HAP-1 (cell line): ENCODE measurements at regions not wholly inside any gene's neighbourhood (a gene's known extent, or its start where the extent isn't known, plus 50 kb on each side); places are given as distances from the start of the nearest gene placed in this dataset.
A peak's percentile ranks its signal among the peaks of the same experiment; 100 is the strongest.

Source experiments
- DNase-seq, 2 experiments: peaks; one replicate each; pipeline ENCODE4 v3.0.0-alpha.2; 2016 to 2020; ENCODE audit warnings: low spot score in 2 of 2
- H3K27me3 ChIP-seq: fragments of 250-450 bp; sonication (Bioruptor Pico); 2 replicates; pipeline ENCODE4 v1.5.1; 2020; ENCODE audit warnings: low read depth, mild to moderate bottlenecking, moderate library complexity
- H3K36me3 ChIP-seq: fragments of 250-450 bp; sonication (Bioruptor Pico); replicated peaks from 2 replicates; pipeline ENCODE4 v1.5.1; 2020; ENCODE audit warnings: mild to moderate bottlenecking
- H3K4me1 ChIP-seq: fragments of 250-450 bp; sonication (Bioruptor Pico); 2 replicates; pipeline ENCODE4 v1.5.1; 2020; ENCODE audit warnings: mild to moderate bottlenecking
- H3K4me3 ChIP-seq: fragments of 250-450 bp; sonication (Bioruptor Pico); 2 replicates; pipeline ENCODE4 v1.5.1; 2020; ENCODE audit warnings: mild to moderate bottlenecking, moderate library complexity
- H3K9me3 ChIP-seq: fragments of 250-450 bp; sonication (Bioruptor Pico); 2 replicates; pipeline ENCODE4 v1.5.1; 2020; ENCODE audit warnings: mild to moderate bottlenecking, moderate library complexity
- in situ Hi-C: fragments of 300-500 bp; cut with MboI; formaldehyde crosslinking; loops from 3 replicates; pipeline ENCODE4 v1.14.3; 2020; ENCODE audit warnings: low sequenced_read_pairs, inconsistent platforms, mixed read lengths

DNA sequence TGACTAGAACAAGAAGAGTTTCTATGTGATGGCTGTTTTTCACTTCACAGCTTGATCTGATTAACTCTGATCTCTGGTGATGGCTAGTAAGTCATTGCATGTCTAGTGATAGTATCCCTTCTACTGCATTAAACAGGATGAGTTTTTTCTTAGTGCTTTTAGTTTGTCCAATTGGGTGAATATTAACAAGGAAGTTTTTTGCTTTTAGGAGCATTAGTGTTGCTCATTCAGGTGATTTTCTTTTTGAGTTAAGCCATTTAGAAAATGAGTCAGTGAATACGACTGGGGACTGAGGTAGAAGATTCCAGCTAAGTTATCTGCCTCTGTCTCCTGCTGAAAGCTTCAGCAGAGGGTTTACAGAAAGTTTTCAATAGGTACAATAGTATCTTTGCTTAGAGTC, 306.7 kb downstream of the PIK3C3 start:
- Histone ChIP-seq H3K9me3 (no peaks in the 10 kb centered on the region), H3K4me3 (no peak overlapping the region), H3K27me3 (no peaks in the 10 kb centered on the region), H3K36me3 (no peaks in the 10 kb centered on the region), H3K4me1 (no peaks in the 10 kb centered on the region)
- DNase-seq: no peak
- in situ Hi-C loops: no loop called here

DNA sequence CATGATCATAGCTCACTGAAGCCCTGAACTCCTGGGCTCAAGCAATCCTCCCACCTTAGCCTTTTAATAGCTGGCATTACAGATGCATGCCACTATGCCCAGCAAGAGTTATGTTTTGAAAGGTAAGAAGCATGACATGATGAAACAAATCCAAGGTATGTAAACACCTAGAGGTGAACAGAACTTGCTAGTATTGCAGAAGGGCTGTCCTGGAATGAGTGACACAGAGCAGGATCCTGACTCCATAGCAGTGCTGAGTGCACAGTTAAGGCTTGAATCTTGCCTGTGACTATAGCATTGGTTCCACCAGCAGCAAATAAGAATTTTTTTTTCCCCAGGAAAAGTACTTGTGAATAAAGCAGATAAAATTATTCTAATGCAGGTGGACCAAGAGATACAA, 309.5 kb downstream of the PIK3C3 start:
- Histone ChIP-seq H3K27me3 (no peaks in the 10 kb centered on the region), H3K4me1 (peaks cover 14% of the 10 kb centered on the region), H3K4me3 (no peak overlapping the region), H3K36me3 (no peaks in the 10 kb centered on the region), H3K9me3 (no peaks in the 10 kb centered on the region)
- DNase-seq: no peak
- in situ Hi-C loops: no loop called here

DNA sequence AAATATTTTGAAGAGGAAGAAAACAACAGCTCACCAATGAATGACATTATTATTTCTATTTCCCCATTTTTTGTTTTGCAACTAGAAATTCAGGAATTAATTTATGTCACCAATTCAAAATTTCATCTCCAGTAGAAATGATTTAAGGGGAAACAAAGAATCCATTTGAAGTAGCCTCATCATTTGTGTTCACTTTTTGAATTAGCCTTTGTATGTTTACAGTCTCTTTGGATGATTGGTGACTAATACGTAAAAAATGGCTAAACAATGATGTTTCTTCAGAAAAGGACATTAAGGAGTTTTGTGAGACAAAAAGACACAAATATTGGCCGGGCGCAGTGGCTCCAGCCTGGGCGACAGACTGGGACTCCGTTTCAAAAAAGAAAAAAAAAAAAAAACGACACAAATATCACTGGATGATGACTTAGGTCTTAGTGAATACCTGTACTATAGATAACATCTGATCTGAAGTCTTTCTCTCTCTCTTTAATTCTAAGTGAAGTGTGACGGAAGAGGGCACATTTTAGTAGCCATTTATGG, 313.2 kb downstream of the PIK3C3 start:
- in situ Hi-C loops: no loop called here
- H3K36me3 ChIP-seq: no peaks in the 10 kb centered on the region
- H3K9me3 ChIP-seq: no peaks in the 10 kb centered on the region
- DNase-seq: peak; percentile 14 to 18
- H3K4me1 ChIP-seq: peaks cover 26% of the 10 kb centered on the region
- H3K4me3 ChIP-seq: no peak overlapping the region
- H3K27me3 ChIP-seq: no peaks in the 10 kb centered on the region

DNA sequence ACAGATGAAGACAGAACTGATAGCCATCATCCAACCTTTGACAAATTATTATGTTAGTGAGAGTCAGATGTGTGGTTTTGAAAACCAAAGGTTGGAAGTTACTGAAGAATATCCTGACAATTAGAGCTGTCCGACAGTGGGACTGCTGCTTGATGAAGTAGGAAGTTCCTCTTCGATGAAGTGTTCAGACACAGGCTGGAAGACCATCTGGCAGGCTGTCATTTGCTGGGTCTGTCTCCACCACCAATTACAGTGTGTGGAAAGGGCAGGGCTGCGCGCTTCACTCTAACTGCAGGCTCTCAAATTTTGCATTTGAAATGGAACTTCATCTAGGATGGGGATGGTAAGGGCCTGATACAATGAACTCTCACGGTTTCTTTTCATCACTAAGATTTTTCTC, 313.8 kb downstream of the PIK3C3 start:
- in situ Hi-C loops: no loop called here

DNA sequence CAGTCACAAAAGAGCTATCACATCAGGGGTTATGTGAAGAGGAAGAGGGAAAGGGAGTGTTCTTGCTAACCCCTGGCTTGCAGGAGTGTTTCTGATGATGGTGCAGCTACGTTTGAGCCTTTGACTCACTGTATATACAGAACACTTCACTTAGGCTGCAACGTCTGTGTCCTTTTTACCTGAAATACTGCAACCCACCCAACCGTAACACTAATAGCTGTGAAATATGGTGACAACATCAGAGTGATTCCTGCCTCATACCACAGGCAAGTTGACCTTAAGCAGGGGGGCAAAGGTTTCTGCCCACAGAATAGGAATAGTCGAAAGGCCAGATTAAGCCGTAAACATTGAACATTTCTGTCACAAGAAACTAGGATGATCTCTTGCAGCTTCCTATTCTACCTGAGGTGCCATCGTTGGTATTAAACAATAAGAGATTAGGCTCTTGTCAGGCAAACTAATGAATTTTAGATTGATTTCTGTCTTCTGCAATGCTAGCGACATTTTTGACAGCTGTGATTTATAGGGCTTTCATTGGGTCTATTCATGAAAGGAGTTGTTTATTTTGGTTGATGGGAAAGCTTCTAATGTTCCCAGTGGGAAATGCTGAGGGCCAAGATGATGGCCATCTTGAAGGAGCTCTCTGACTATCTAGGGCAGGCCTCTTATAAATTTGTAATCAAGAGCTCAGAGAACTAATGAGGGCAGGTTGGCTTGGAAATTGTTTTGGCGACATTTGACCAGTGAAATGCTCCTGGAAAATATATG, 316.8 kb downstream of the PIK3C3 start:
- no peak for DNase-seq
- H3K36me3 ChIP-seq: no peaks in the 10 kb centered on the region
- peaks cover 26% of the 10 kb centered on the region for H3K4me1 ChIP-seq
- H3K27me3 ChIP-seq: no peaks in the 10 kb centered on the region
- H3K9me3 ChIP-seq: no peaks in the 10 kb centered on the region
- H3K4me3 ChIP-seq: no peak overlapping the region
- in situ Hi-C loops: no loop called here

More for the DNA sequence above, 313.8 kb downstream of the PIK3C3 start:
- Histone ChIP-seq H3K27me3 (no peaks in the 10 kb centered on the region), H3K36me3 (no peaks in the 10 kb centered on the region), H3K4me1 (peaks cover 26% of the 10 kb centered on the region), H3K4me3 (no peak overlapping the region), H3K9me3 (no peaks in the 10 kb centered on the region)
- DNase-seq: peak; percentile 34 to 54

DNA sequence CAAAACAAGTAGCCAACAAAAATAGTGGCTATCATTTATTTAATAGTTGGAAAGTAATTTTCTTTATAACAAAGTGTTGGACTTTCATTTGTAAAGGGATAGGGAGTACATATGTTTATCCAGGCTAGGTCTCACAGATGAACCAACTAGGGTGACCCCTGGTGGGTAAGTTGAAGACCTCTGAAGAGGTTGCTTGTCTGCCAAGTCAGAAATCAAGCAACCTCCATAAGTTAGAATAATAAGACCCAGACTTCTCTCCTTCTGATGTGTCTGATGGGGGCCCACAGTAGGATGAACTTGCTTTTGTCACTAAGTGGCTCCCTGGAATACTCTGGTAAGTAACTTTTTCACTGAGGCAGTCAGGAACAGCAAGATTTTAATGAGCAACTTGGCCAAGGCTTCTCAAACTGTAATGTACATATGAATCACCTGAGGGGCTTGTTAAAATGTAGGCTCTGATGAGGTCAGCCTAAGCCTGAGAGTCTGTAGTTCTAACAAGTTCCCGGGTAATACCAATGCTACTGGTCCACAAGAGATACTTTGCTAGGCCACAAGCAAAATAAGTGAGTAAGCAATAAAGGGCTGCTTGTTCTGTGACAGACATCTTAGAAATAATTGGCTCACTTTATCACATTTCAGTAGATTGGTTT, 319.6 kb downstream of the PIK3C3 start:
- Histone ChIP-seq H3K9me3 (no peaks in the 10 kb centered on the region), H3K4me3 (no peak overlapping the region), H3K36me3 (no peaks in the 10 kb centered on the region), H3K27me3 (no peaks in the 10 kb centered on the region), H3K4me1 (peaks cover 12% of the 10 kb centered on the region)
- in situ Hi-C loops: loop anchor here (25.0 kb wide), 1 partner anchor 1288 kb away; no protein-coding TSS in a partner anchor
- DNase-seq: peak; percentile 39 to 45

DNA sequence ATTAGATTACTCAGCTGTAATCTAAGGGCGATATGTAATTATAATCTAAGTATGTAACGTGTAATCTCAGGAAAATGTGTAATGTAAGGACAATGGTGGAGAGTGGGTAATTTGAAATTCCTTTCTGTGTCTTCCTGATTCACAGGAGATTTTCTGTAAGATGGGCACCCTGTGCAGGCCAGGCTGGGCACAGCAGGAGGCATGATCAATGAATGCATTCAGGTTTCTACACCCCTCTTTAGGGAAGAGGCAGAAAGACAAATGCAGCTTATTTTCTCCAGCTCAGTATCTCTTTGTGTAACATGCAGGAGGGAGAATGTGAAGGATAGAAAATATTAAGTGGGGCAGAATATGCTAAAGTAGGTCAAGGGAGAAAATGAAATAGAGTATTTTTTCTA, 320.1 kb downstream of the PIK3C3 start:
- DNase-seq: no peak
- peaks cover 12% of the 10 kb centered on the region for H3K4me1 ChIP-seq
- no peaks in the 10 kb centered on the region for H3K27me3 ChIP-seq
- no peaks in the 10 kb centered on the region for H3K36me3 ChIP-seq
- H3K4me3 ChIP-seq: no peak overlapping the region
- no peaks in the 10 kb centered on the region for H3K9me3 ChIP-seq
- in situ Hi-C loops: loop anchor here (25.0 kb wide), 1 partner anchor 1287 kb away; no protein-coding TSS in a partner anchor

DNA sequence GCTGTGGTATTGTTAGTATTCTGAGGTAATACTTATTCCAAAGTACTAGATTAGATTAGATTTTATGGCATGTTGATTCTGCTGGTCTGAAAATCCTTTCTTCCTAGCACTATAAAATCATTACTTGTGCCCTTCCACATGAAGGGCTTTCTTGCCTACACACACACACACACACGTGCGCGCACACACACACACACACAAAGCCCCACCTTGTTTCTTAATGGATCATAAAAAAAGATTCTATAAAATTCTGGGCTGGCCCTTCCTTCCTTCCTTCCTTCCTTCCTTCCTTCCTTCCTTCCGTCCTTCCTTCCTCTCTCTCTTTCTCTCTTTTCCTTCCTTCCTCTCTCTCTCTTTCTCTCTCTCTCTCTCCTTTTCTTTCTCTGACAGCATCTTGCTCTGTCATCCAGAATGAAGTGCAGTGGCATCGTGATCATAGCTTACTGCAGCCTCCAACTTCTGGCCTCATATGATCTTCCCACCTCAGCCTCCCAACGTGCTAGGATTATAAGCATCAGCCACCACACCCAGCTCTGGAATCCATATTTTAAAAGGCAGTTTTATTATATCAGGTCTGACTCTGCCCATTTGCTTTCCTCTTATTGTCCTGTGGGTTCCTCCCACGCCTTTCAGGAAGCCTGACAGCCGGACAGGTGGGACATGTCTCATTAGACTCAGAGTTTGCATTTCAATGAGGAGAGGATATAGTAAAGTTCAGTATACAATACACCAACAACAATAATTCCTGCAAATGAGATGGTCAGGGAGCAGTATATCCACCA, 321.1 kb downstream of the PIK3C3 start:
- DNase-seq: peak; percentile 16 to 34
- in situ Hi-C loops: loop anchor here (25.0 kb wide), 1 partner anchor 1286 kb away; no protein-coding TSS in a partner anchor
- no peaks in the 10 kb centered on the region for H3K36me3 ChIP-seq

DNA sequence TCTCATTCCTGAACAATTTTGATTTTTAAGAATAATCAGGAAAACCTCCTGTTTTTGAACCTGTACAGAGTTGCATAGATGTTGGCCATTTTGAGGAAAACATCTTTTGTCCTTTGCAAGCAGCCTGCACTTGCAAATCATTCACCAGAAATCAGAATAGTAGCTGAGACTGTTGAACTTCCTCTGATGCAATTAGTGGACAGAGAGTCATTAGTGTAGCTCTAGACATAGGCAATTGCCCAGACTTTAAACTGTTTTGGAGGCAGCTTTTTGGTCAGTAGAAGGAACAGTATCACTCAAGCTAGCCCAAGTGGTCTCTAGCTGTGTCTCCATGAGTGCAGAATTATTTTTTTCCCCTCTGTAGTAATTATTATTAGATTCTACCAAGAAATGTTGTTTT, 326.1 kb downstream of the PIK3C3 start:
- H3K27me3 ChIP-seq: no peaks in the 10 kb centered on the region
- H3K4me3 ChIP-seq: no peak overlapping the region
- H3K9me3 ChIP-seq: no peaks in the 10 kb centered on the region
- H3K36me3 ChIP-seq: no peaks in the 10 kb centered on the region
- no peak for DNase-seq
- H3K4me1 ChIP-seq: no peaks in the 10 kb centered on the region
- in situ Hi-C loops: loop anchor here (25.0 kb wide), 1 partner anchor 1281 kb away; no protein-coding TSS in a partner anchor

More for the DNA sequence above, 321.1 kb downstream of the PIK3C3 start:
- Histone ChIP-seq H3K4me3 (no peak overlapping the region), H3K9me3 (no peaks in the 10 kb centered on the region), H3K4me1 (peaks cover 4% of the 10 kb centered on the region), H3K27me3 (no peaks in the 10 kb centered on the region)

DNA sequence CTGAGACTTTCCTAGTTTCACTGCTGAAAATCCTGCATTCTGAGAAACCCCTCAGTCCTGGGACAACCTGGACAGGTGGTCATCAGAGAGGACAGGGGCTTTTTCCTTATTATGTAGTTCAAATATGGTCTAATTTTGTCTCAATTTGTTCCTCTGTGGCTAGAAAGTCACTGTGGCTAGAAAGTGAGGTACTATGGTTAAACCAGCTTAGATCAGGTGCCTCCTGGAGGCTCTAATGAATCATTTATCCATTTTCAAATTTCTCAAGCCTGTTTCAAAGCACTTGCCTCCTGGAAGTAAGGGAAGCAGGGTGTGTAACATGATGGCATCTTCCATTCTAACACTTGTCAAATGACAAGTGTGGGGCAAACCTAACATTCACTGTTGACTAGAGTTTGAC, 326.8 kb downstream of the PIK3C3 start:
- no peak overlapping the region for H3K4me3 ChIP-seq
- H3K9me3 ChIP-seq: no peaks in the 10 kb centered on the region
- H3K36me3 ChIP-seq: no peaks in the 10 kb centered on the region
- no peaks in the 10 kb centered on the region for H3K27me3 ChIP-seq
- in situ Hi-C loops: loop anchor here (25.0 kb wide), 1 partner anchor 1280 kb away; no protein-coding TSS in a partner anchor
- no peak for DNase-seq
- H3K4me1 ChIP-seq: no peaks in the 10 kb centered on the region

DNA sequence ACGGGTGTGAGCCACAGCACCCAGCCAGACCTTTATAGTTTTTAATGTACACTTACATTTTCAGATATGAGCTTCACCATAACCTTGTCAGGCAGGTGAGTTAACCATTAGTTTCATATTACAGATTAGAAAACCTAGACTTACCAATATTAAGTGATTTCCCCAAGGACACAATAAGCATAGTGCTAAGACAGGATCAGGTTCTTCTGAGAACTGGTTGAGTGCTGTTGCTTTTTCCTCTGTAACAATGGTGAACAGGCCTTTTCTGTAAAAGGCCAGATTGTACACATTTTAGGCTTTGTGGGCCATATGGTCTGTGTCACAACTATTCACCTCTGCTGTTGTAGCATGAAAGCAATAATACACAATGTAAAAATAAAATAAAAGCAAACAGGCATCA, 332.0 kb downstream of the PIK3C3 start:
- no peaks in the 10 kb centered on the region for H3K27me3 ChIP-seq
- no peak overlapping the region for H3K4me3 ChIP-seq
- DNase-seq: no peak
- peaks cover 9% of the 10 kb centered on the region for H3K4me1 ChIP-seq
- H3K36me3 ChIP-seq: no peaks in the 10 kb centered on the region
- no peaks in the 10 kb centered on the region for H3K9me3 ChIP-seq
- in situ Hi-C loops: loop anchor here (25.0 kb wide), 1 partner anchor 1275 kb away; no protein-coding TSS in a partner anchor

DNA sequence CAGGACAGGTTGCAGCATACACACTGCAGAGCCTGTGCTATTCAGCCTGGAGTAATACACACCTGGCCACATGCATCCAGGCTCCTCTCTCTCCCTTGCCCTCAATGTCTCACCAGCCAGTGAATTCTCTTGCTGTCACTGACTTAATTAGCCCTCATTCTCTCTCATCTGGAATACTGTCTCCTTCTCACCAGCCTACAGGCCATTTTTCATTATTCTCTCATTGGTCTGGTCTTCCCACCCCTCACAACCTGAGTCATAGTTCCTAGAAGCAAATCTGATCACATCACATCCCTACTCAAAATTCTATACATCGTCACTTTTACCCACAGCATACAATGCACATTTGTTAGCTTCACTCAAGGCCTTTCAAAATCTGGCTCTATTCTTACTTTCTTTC, 333.1 kb downstream of the PIK3C3 start:
- H3K9me3 ChIP-seq: no peaks in the 10 kb centered on the region
- no peaks in the 10 kb centered on the region for H3K27me3 ChIP-seq
- in situ Hi-C loops: loop anchor here (25.0 kb wide), 1 partner anchor 1274 kb away; no protein-coding TSS in a partner anchor
- no peak overlapping the region for H3K4me3 ChIP-seq
- H3K4me1 ChIP-seq: peaks cover 9% of the 10 kb centered on the region
- no peaks in the 10 kb centered on the region for H3K36me3 ChIP-seq
- DNase-seq: no peak

DNA sequence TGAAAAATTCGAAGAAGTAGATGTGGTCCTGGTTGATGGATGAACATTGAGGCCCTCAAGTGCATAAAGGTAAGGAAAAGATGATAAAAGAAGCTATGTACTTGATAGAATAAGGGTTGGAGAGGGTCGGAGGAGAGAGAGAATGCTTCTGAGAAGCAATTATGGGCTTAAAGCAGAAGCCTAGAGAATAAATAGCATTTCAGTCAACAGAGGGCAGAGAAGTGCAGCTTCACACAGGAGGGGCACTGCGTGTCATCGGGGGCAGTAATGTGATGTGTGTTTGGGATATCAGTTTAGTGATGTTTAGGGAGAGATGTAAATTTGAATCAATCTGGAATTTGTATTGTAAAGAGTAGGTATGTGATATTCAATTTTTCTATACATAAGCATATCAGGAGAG, 334.5 kb downstream of the PIK3C3 start:
- in situ Hi-C loops: loop anchor here (25.0 kb wide), 1 partner anchor 1273 kb away; no protein-coding TSS in a partner anchor
- no peaks in the 10 kb centered on the region for H3K9me3 ChIP-seq

More for the DNA sequence above, 334.5 kb downstream of the PIK3C3 start:
- Histone ChIP-seq H3K4me1 (peaks cover 9% of the 10 kb centered on the region), H3K36me3 (no peaks in the 10 kb centered on the region), H3K4me3 (no peak overlapping the region), H3K27me3 (no peaks in the 10 kb centered on the region)
- peak; percentile 26 to 57 for DNase-seq
